IPS-18a (cell line): ENCODE measurements at regions not wholly inside any gene's neighbourhood (a gene's known extent, or its start where the extent isn't known, plus 50 kb on each side); places are given as distances from the start of the nearest gene placed in this dataset.
"Not testable (repeated sequence)": the region's sequence is repeated elsewhere in the genome, so short reads cannot be mapped to it uniquely, and the experiment has no call there.

ENCODE experiments used
- H3K27ac ChIP-seq: one replicate; pipeline ENCODE4 v1.5.1; 2013; ENCODE audit warnings: low read length
- H3K27me3 ChIP-seq: one replicate; pipeline ENCODE4 v1.6.1; 2013; ENCODE audit warnings: mild to moderate bottlenecking, low read length; ENCODE audit not compliant: control insufficient read depth, insufficient read depth
- H3K36me3 ChIP-seq: one replicate; pipeline ENCODE4 v1.6.1; 2013; ENCODE audit warnings: low read depth, low read length; ENCODE audit not compliant: control insufficient read depth
- H3K4me1 ChIP-seq: one replicate; pipeline ENCODE4 v1.6.1; 2013; ENCODE audit warnings: low read depth, low read length; ENCODE audit not compliant: control insufficient read depth
- H3K4me3 ChIP-seq: one replicate; pipeline ENCODE4 v1.5.1; 2013; ENCODE audit warnings: low read length
- H3K9ac ChIP-seq: one replicate; pipeline ENCODE4 v1.6.1; 2013; ENCODE audit warnings: mild to moderate bottlenecking, low read length, moderate library complexity
- H3K9me3 ChIP-seq: one replicate; pipeline ENCODE4 v1.6.1; 2013; ENCODE audit warnings: low read depth, low read length; ENCODE audit not compliant: control insufficient read depth

- Histone ChIP-seq H3K36me3 (no peaks in the 10 kb centered on the region), H3K27ac (no peak overlapping the region), H3K4me1 (no peaks in the 10 kb centered on the region), H3K4me3 (no peak overlapping the region), H3K9ac (no peak overlapping the region), H3K27me3 (no peaks in the 10 kb centered on the region), H3K9me3 (no peaks in the 10 kb centered on the region)
These were observed 198.9 kb downstream of the CDCA7 start for GRCh38 chr2:173553593-173553992.

GRCh38 chr2:173555833-173556232 is 201.2 kb downstream of the CDCA7 start:
- Histone ChIP-seq H3K9ac (no peak overlapping the region), H3K27ac (no peak overlapping the region), H3K4me1 (no peaks in the 10 kb centered on the region), H3K36me3 (no peaks in the 10 kb centered on the region), H3K4me3 (no peak overlapping the region), H3K27me3 (no peaks in the 10 kb centered on the region), H3K9me3 (no peaks in the 10 kb centered on the region)

DNA sequence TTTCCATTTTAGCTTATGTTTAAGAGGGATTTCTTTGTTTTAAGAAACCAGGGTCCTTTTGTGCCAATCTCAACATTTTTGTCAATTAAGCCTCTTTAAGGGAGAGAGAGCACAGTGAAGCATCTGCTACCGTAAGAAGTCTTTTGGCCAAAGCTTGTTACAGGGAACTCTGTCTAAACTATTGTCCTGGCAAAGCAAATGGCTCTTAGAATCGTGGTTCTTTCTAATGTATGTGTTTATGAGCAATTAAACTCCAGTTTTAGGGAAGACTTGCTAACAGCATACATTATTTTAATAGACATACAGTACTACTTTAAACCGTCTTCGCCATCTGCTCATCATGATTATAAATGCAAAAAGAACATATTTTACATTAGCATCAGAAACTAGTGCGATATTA is 202.1 kb downstream of the CDCA7 start:
- Histone ChIP-seq H3K9me3 (no peaks in the 10 kb centered on the region), H3K4me1 (no peaks in the 10 kb centered on the region), H3K27ac (no peak overlapping the region), H3K36me3 (no peaks in the 10 kb centered on the region), H3K27me3 (no peaks in the 10 kb centered on the region), H3K9ac (no peak overlapping the region), H3K4me3 (no peak overlapping the region)

GRCh38 chr2:173557497-173557896 is 202.8 kb downstream of the CDCA7 start:
- Histone ChIP-seq H3K4me1 (no peaks in the 10 kb centered on the region), H3K27ac (no peak overlapping the region), H3K27me3 (no peaks in the 10 kb centered on the region), H3K4me3 (no peak overlapping the region), H3K36me3 (no peaks in the 10 kb centered on the region), H3K9me3 (no peaks in the 10 kb centered on the region), H3K9ac (no peak overlapping the region)

DNA sequence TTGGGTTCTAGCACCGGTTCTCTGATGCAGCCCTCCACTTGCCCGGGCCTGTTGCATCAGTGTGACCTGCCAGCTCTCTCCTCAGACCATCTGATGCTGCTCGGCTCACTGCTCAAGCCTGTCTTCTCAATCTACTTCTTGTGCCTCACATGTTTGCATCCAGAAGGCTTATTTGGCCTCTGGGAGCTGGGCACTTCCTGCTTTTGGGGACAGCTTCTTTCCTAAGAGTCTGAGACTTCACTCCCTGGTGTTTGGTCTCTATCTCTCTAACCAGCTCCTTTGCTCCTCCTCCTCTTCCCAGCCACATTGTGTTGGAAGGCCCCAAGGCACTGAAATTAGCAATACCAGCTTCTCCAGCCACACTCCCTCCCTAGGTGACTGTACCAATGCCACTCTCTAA is 212.8 kb downstream of the CDCA7 start:
- H3K4me3 ChIP-seq = no peak overlapping the region
- no peaks in the 10 kb centered on the region for H3K27me3 ChIP-seq
- peaks cover 23% of the 10 kb centered on the region for H3K4me1 ChIP-seq
- no peaks in the 10 kb centered on the region for H3K36me3 ChIP-seq
- H3K9ac ChIP-seq = no peak overlapping the region
- no peak overlapping the region for H3K27ac ChIP-seq
- H3K9me3 ChIP-seq = no peaks in the 10 kb centered on the region

GRCh38 chr2:173568054-173568453 is 213.4 kb downstream of the CDCA7 start:
- Histone ChIP-seq H3K9ac (no peak overlapping the region), H3K36me3 (no peaks in the 10 kb centered on the region), H3K27ac (no peak overlapping the region), H3K4me1 (peaks cover 23% of the 10 kb centered on the region), H3K9me3 (no peaks in the 10 kb centered on the region), H3K27me3 (no peaks in the 10 kb centered on the region), H3K4me3 (no peak overlapping the region)

DNA sequence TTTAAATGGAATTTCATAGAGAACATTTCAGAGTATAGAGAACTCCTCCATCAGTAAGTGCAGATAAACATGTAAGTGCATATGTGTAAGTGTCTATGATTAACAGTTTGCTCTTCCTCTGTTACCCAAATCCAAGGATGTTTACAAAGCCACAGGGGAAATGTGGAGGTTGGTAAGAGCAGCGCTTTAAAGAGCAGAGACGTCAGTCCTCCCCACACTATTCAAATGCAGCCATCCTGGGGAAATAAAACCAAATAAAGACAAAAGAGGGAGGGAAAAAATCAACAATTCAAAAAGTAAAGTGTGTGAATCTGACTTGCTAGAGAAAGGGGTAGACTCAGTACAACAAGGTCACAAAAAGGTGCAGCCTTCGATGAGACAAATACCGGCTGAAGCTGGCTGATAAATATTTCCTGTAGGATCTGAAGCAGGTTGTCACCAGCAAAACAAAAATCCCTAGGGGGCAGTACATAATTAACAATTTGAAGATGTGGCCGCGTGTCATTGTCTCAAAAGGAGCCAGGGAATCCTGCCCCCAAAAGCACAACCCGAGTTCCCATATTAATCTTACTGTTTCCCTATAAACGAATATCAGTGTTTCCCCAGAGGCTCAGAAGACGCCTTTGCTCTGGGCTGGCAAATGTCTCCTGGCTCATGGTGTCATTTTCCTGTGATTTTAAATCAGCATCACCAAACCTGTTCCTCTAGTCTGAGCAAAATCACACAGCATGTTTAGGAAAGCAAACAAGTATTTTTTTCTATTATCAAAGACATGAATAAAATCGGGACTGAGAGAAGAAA is 216.5 kb downstream of the CDCA7 start:
- H3K4me1 ChIP-seq = peaks cover 23% of the 10 kb centered on the region
- no peaks in the 10 kb centered on the region for H3K9me3 ChIP-seq
- H3K9ac ChIP-seq = no peak overlapping the region
- no peaks in the 10 kb centered on the region for H3K27me3 ChIP-seq
- H3K27ac ChIP-seq = no peak overlapping the region
- no peaks in the 10 kb centered on the region for H3K36me3 ChIP-seq
- peak overlapping the region; percentile 28 for H3K4me3 ChIP-seq

GRCh38 chr2:173571887-173572680 is 217.4 kb downstream of the CDCA7 start:
- H3K9ac ChIP-seq = no peak overlapping the region
- no peaks in the 10 kb centered on the region for H3K9me3 ChIP-seq
- peaks cover 23% of the 10 kb centered on the region for H3K4me1 ChIP-seq
- H3K27me3 ChIP-seq = no peaks in the 10 kb centered on the region
- H3K27ac ChIP-seq = no peak overlapping the region
- H3K4me3 ChIP-seq = no peak overlapping the region
- H3K36me3 ChIP-seq = no peaks in the 10 kb centered on the region

GRCh38 chr2:173572848-173573247 is 218.2 kb downstream of the CDCA7 start:
- Histone ChIP-seq H3K9me3 (no peaks in the 10 kb centered on the region), H3K27me3 (no peaks in the 10 kb centered on the region), H3K36me3 (no peaks in the 10 kb centered on the region), H3K27ac (no peak overlapping the region), H3K4me3 (no peak overlapping the region), H3K4me1 (peaks cover 23% of the 10 kb centered on the region), H3K9ac (no peak overlapping the region)

DNA sequence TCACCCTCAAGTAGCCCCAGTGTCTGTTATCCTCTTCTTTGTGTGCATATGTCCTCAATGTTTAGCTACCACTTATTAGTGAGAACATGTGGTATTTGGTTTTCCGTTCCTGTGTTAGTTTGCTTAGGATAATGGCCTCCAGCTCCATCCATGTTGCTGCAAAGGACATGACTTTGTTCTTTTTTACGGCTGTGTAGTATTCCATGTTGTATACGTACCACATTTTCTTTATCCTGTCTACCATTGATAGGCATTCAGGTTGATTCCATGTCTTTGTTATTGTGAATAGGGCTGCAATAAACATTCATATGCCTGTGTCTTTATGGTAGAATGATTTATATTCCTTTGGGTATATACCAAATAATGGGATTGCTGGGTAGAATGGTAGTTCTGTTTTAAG is 219.1 kb downstream of the CDCA7 start:
- not testable (repeated sequence) for H3K36me3 ChIP-seq, H3K27ac ChIP-seq, H3K4me3 ChIP-seq, H3K9me3 ChIP-seq, H3K27me3 ChIP-seq, H3K9ac ChIP-seq
- H3K4me1 ChIP-seq = peaks cover 23% of the 10 kb centered on the region

DNA sequence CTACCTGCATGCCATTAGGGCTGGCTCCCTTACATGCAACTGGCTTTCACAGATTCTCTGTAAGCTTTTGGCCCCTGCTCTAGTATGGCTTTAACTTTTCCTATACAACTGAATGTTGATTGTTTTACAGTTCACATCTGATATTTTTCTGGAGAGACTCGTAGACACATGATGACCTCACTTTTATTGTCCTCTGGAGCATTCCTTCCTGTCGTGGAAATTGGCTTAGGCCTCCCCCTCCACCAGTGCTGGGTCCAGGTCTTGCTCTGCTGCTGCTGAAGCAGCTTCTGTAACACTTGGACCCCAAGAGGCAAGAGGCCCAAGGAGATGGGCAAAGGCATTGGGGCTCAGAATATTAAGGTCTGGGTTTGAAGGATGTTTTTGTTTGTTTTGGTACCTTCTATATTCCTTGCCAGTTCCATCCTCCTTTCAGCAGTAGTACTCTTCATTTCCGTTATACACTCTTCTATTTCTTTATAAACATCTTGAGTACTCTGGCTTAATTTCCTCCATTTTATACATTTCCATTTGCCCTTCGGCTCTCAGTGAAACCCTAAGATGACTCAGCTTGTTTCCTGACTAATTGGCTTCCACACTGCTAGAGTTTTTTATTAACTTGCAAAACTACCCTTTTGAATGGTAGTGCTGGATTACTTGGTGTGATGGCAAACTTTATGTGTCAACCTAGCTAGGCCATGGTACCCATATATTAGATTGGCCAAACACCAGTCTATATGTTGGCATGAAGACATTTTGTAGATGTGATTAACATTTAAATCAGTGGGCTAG is 219.8 kb downstream of the CDCA7 start:
- no peak overlapping the region for H3K27ac ChIP-seq
- no peak overlapping the region for H3K4me3 ChIP-seq
- no peaks in the 10 kb centered on the region for H3K9me3 ChIP-seq
- no peak overlapping the region for H3K9ac ChIP-seq
- peaks cover 23% of the 10 kb centered on the region for H3K4me1 ChIP-seq
- no peaks in the 10 kb centered on the region for H3K36me3 ChIP-seq
- H3K27me3 ChIP-seq = no peaks in the 10 kb centered on the region
